HEK293 (cell line): ENCODE measurements at regions not wholly inside any gene's neighbourhood (a gene's known extent, or its start where the extent isn't known, plus 50 kb on each side); places are given as distances from the start of the nearest gene placed in this dataset.
A peak's percentile ranks its signal among the peaks of the same experiment; 100 is the strongest.

Source experiments
- CTCF ChIA-PET: fragments of 350-600 bp; formaldehyde crosslinking; extraction: SDS; loops from one replicate; lab custom pipeline; 2021; ENCODE audit warnings: antibody characterized with exemption; lab: Yijun Ruan, JAX
- POLR2A ChIA-PET: fragments of 300-600 bp; formaldehyde crosslinking; extraction: SDS; loops from one replicate; lab custom pipeline; 2020; ENCODE audit warnings: antibody characterized with exemption, inconsistent platforms; lab: Yijun Ruan, JAX
- H3K27ac ChIP-seq: fragments of 200-500 bp; sonication (Bioruptor generic); 2 replicates; pipeline ENCODE4 v1.5.1; 2014; ENCODE audit warnings: low read depth, low read length, control low read depth, inconsistent platforms; ENCODE audit errors: extremely low read depth
- H3K36me3 ChIP-seq, 2 experiments: fragments of 200-500 bp in 1 of 2; sonication (Bioruptor generic) in 1 of 2; 1 replicate in 1 of 2; 2 replicates in 1 of 2; pipeline ENCODE4 v1.5.1; 2014 to 2017; ENCODE audit warnings: inconsistent platforms in 2 of 2, low read length in 2 of 2; ENCODE audit not compliant: control insufficient read depth in 2 of 2, insufficient read depth in 1 of 2
- H3K4me1 ChIP-seq: fragments of 200-500 bp; sonication (Bioruptor generic); 2 replicates; pipeline ENCODE4 v1.5.1; 2014; ENCODE audit warnings: mild to moderate bottlenecking, low read length, inconsistent platforms; ENCODE audit not compliant: control insufficient read depth, insufficient read depth
- H3K4me3 ChIP-seq: 2 replicates; pipeline ENCODE4 v1.5.1; 2011; ENCODE audit warnings: low read depth, mild to moderate bottlenecking, control low read depth, low read length, moderate library complexity
- H3K9me3 ChIP-seq: fragments of 200-500 bp; sonication (Bioruptor generic); 2 replicates; pipeline ENCODE4 v1.5.1; 2014; ENCODE audit warnings: low read depth, low read length, inconsistent platforms; ENCODE audit not compliant: control insufficient read depth, insufficient read depth
- GLIS2 ChIP-seq: fragments of 450-650 bp; formaldehyde crosslinking; IDR thresholded peaks from 2 replicates; pipeline ENCODE4 v1.5.1; 2016; ENCODE audit warnings: missing biosample characterization, missing genetic modification characterization
- IKZF3 ChIP-seq: fragments of 450-650 bp; IDR thresholded peaks from 2 replicates; pipeline ENCODE4 v1.5.0; 2018; ENCODE audit warnings: missing biosample characterization, mild to moderate bottlenecking, missing genetic modification characterization, moderate library complexity
- KLF8 ChIP-seq: fragments of 450-650 bp; formaldehyde crosslinking; IDR thresholded peaks from 2 replicates; pipeline ENCODE4 v1.5.1; 2016; ENCODE audit warnings: missing biosample characterization, missing genetic modification characterization
- SCRT2 ChIP-seq: fragments of 450-650 bp; formaldehyde crosslinking; IDR thresholded peaks from 2 replicates; pipeline ENCODE4 v1.5.1; 2016; ENCODE audit warnings: missing biosample characterization, missing genetic modification characterization
- SETDB1 ChIP-seq: IDR thresholded peaks from one replicate; pipeline ENCODE4 v1.6.1; 2017; ENCODE audit warnings: mild to moderate bottlenecking, low read length, moderate library complexity, mixed read lengths; ENCODE audit not compliant: insufficient read length
- SP3 ChIP-seq: fragments of 450-650 bp; formaldehyde crosslinking; IDR thresholded peaks from 2 replicates; pipeline ENCODE4 v1.5.1; 2016; ENCODE audit warnings: missing biosample characterization, missing genetic modification characterization
- TCF7L2 ChIP-seq: IDR thresholded peaks from 2 replicates; pipeline ENCODE4 v1.6.1; 2011; ENCODE audit warnings: low read depth, mild to moderate bottlenecking, inconsistent platforms, low read length, moderate library complexity, borderline replicate concordance
- TRIM28 ChIP-seq: IDR thresholded peaks from 2 replicates; pipeline ENCODE4 v1.6.1; 2011; ENCODE audit warnings: low read length, control low read depth, borderline replicate concordance
- ZFHX2 ChIP-seq: fragments of 450-650 bp; formaldehyde crosslinking; conservative IDR thresholded peaks from 2 replicates; pipeline ENCODE4 v1.5.1; 2016; ENCODE audit warnings: missing biosample characterization, missing genetic modification characterization
- ZFP41 ChIP-seq: fragments of 450-650 bp; formaldehyde crosslinking; IDR thresholded peaks from 2 replicates; pipeline ENCODE4 v1.5.1; 2016; ENCODE audit warnings: missing biosample characterization, missing genetic modification characterization, borderline replicate concordance
- ZNF114 ChIP-seq: fragments of 450-650 bp; formaldehyde crosslinking; IDR thresholded peaks from 2 replicates; pipeline ENCODE4 v1.5.0; 2017; ENCODE audit warnings: missing biosample characterization, missing genetic modification characterization
- ZNF121 ChIP-seq: fragments of 450-650 bp; formaldehyde crosslinking; IDR thresholded peaks from 2 replicates; pipeline ENCODE4 v1.5.1; 2016; ENCODE audit warnings: missing biosample characterization, missing genetic modification characterization
- ZNF138 ChIP-seq: fragments of 450-650 bp; formaldehyde crosslinking; IDR thresholded peaks from 2 replicates; pipeline ENCODE4 v1.5.1; 2016; ENCODE audit warnings: missing biosample characterization, missing genetic modification characterization, borderline replicate concordance
- ZNF175 ChIP-seq: fragments of 450-650 bp; formaldehyde crosslinking; IDR thresholded peaks from 2 replicates; pipeline ENCODE4 v1.5.1; 2016; ENCODE audit warnings: missing biosample characterization, missing genetic modification characterization
- ZNF211 ChIP-seq: fragments of 450-650 bp; formaldehyde crosslinking; IDR thresholded peaks from 2 replicates; pipeline ENCODE4 v1.5.1; 2016; ENCODE audit warnings: low read depth, missing biosample characterization, missing genetic modification characterization
- ZNF23 ChIP-seq: fragments of 450-650 bp; formaldehyde crosslinking; IDR thresholded peaks from 2 replicates; pipeline ENCODE4 v1.5.1; 2016; ENCODE audit warnings: missing biosample characterization, missing genetic modification characterization, borderline replicate concordance
- ZNF239 ChIP-seq: fragments of 450-650 bp; formaldehyde crosslinking; IDR thresholded peaks from 2 replicates; pipeline ENCODE4 v1.5.1; 2016; ENCODE audit warnings: missing biosample characterization, missing genetic modification characterization
- ZNF37A ChIP-seq: fragments of 450-650 bp; IDR thresholded peaks from 2 replicates; pipeline ENCODE4 v1.5.1; 2018; ENCODE audit warnings: missing biosample characterization, missing genetic modification characterization
- ZNF426 ChIP-seq: fragments of 450-650 bp; formaldehyde crosslinking; IDR thresholded peaks from 2 replicates; pipeline ENCODE4 v1.5.1; 2017; ENCODE audit warnings: missing biosample characterization, missing genetic modification characterization, mild to moderate bottlenecking, inconsistent platforms, moderate library complexity
- ZNF610 ChIP-seq: fragments of 450-650 bp; formaldehyde crosslinking; IDR thresholded peaks from 2 replicates; pipeline ENCODE4 v1.5.1; 2016; ENCODE audit warnings: missing biosample characterization, missing genetic modification characterization, borderline replicate concordance
- ZNF621 ChIP-seq: fragments of 450-650 bp; formaldehyde crosslinking; IDR thresholded peaks from 2 replicates; pipeline ENCODE4 v1.5.1; 2017; ENCODE audit warnings: missing biosample characterization, missing genetic modification characterization
- ZNF747 ChIP-seq: fragments of 450-650 bp; formaldehyde crosslinking; IDR thresholded peaks from 2 replicates; pipeline ENCODE4 v1.5.1; 2016; ENCODE audit warnings: missing biosample characterization, missing genetic modification characterization
- TF ChIP-seq, protein P1 (sequence below): fragments of 450-650 bp; formaldehyde crosslinking; IDR thresholded peaks from 2 replicates; pipeline ENCODE4 v1.5.1; 2016; ENCODE audit warnings: missing biosample characterization, missing genetic modification characterization

DNA sequence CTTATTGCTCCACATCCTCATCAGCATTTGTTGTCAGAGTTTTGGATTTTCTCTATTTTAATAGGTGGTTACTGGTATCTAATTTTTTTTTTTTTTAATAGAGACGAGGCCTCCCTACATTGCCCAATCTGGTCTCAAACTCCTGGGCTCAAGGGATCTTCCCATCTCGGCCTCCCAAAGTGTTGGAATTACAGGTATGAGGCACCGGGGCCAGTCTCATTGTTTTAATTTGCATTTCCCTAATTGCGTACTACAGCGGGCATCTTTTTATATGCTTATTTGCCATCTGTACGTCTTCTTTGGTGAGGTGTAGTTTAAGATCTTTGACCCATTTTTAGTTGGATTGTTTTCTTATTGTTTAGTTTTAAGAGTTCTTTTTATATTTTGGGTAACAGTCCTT lies 210.4 kb upstream of the SULF2 start (continued):
- no peak for TF ChIP-seq ZFP41 (tag by site-specific recombination)

GRCh38 chr20:47993817-47994216 lies 208.5 kb upstream of the SULF2 start:
- POLR2A ChIA-PET = no interaction called here
- no peak overlapping the region for H3K4me3 ChIP-seq
- H3K36me3 ChIP-seq = no peaks in the 10 kb centered on the region
- no peak for TF ChIP-seq ZNF121 (tag by site-specific recombination)
- no peak for TF ChIP-seq ZNF138 (tag by site-specific recombination)
- TF ChIP-seq ZNF175 (tag by site-specific recombination) = no peak
- TF ChIP-seq ZNF114 (tag by site-specific recombination) = no peak
- no peak for TF ChIP-seq ZNF239 (tag by site-specific recombination)
- no peak for TF ChIP-seq ZFHX2
- no peak for TF ChIP-seq TCF7L2
- no peak for TF ChIP-seq SP3 (tag by site-specific recombination)
- TF ChIP-seq ZNF621 (tag by site-specific recombination) = no peak
- no peak for TF ChIP-seq ZNF211
- no peak for TF ChIP-seq GLIS2 (tag by site-specific recombination)
- no peak for TF ChIP-seq ZNF426 (tag by site-specific recombination)
- TF ChIP-seq ZNF37A (tag by site-specific recombination) = no peak
- TF ChIP-seq KLF8 (tag by site-specific recombination) = no peak
- no peak for TF ChIP-seq ZNF747
- no peak for TF ChIP-seq IKZF3
- TF ChIP-seq, all 188 proteins: peak for 0
- CTCF ChIA-PET = interaction anchor here (0.6 to 1.1 kb wide), 2 partner anchors 380 to 627 kb away, joined by 3 read pairs; no protein-coding TSS in a partner anchor
- Histone ChIP-seq H3K4me1 (peaks cover 15% of the 10 kb centered on the region), H3K27ac (no peak overlapping the region), H3K9me3 (no peaks in the 10 kb centered on the region)

DNA sequence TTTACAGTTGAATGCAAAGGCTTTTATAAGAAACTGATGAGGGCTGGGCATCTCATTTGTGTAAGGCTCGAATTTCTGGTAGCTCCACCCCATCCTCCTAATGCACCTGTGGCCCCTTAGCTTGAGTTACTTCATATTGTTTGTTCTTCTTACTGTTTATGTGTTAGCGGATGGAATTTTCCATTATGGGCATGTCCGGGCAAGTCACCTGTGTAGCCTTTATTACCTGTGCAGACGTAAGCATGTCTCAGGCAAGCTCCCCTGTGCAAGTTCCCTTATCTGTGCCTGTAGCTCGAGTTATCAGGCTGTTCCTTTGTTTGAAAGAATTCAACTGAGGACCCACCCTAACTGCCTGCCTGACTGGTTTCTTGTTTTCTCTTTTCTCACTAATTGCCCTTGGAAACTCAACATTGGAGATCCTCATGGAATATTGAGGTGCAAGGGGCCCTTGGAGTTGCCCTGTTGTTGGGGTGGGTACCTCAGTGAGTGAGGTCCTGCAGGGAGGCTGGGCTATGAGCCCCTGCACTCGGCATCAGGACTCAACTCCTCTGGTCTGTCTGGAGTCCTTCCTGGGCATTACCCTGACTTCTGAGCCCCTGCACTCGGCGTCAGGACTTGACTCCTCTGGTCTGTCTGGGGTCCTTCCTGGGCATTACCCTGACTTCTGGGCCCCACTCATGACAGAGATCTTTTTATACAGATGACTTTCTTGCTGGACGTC lies 207.9 kb upstream of the SULF2 start:
- Histone ChIP-seq H3K4me3 (no peak overlapping the region), H3K4me1 (peaks cover 15% of the 10 kb centered on the region), H3K27ac (no peak overlapping the region), H3K36me3 (no peaks in the 10 kb centered on the region), H3K9me3 (no peaks in the 10 kb centered on the region)
- CTCF ChIA-PET = interaction anchor here (0.7 to 1.2 kb wide), 3 partner anchors 24 to 628 kb away, joined by 3 read pairs; no protein-coding TSS in a partner anchor
- POLR2A ChIA-PET = no interaction called here
- no peak for TF ChIP-seq ZNF37A (tag by site-specific recombination)
- peak; percentile 34; the same call in 1 of the 2 replicates for TF ChIP-seq SCRT2 (tag by site-specific recombination)
- TF ChIP-seq SETDB1 = peak; percentile 95
- TF ChIP-seq ZNF610 (tag by site-specific recombination) = 0 out of 2 replicates have a peak, but pooled peaks have one; percentile 17
- peak; percentile 89; the same call in 1 of the 2 replicates for TF ChIP-seq TRIM28
- TF ChIP-seq ZNF23 (tag by site-specific recombination) = no peak
- TF ChIP-seq, protein P1, sequence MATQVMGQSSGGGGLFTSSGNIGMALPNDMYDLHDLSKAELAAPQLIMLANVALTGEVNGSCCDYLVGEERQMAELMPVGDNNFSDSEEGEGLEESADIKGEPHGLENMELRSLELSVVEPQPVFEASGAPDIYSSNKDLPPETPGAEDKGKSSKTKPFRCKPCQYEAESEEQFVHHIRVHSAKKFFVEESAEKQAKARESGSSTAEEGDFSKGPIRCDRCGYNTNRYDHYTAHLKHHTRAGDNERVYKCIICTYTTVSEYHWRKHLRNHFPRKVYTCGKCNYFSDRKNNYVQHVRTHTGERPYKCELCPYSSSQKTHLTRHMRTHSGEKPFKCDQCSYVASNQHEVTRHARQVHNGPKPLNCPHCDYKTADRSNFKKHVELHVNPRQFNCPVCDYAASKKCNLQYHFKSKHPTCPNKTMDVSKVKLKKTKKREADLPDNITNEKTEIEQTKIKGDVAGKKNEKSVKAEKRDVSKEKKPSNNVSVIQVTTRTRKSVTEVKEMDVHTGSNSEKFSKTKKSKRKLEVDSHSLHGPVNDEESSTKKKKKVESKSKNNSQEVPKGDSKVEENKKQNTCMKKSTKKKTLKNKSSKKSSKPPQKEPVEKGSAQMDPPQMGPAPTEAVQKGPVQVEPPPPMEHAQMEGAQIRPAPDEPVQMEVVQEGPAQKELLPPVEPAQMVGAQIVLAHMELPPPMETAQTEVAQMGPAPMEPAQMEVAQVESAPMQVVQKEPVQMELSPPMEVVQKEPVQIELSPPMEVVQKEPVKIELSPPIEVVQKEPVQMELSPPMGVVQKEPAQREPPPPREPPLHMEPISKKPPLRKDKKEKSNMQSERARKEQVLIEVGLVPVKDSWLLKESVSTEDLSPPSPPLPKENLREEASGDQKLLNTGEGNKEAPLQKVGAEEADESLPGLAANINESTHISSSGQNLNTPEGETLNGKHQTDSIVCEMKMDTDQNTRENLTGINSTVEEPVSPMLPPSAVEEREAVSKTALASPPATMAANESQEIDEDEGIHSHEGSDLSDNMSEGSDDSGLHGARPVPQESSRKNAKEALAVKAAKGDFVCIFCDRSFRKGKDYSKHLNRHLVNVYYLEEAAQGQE (tag by site-specific recombination) = no peak
